Stomach smooth muscle (tissue), 2 donors: ENCODE measurements at regions not wholly inside any gene's neighbourhood (a gene's known extent, or its start where the extent isn't known, plus 50 kb on each side); places are given as distances from the start of the nearest gene placed in this dataset.

Experiments used
- H3K27ac ChIP-seq: one replicate; pipeline ENCODE4 v1.7.0; 2013; ENCODE audit warnings: mild to moderate bottlenecking, low read length, inconsistent platforms
- H3K27me3 ChIP-seq, 2 donors: one replicate each; pipeline ENCODE4 v1.7.0; 2013; ENCODE audit warnings: low read length in 2 of 2; ENCODE audit not compliant: insufficient read depth in 2 of 2, control insufficient read depth in 1 of 2
- H3K36me3 ChIP-seq, 2 donors: one replicate each; pipeline ENCODE4 v1.7.0; 2013; ENCODE audit warnings: low read length in 2 of 2; ENCODE audit not compliant: control insufficient read depth in 2 of 2, insufficient read depth in 2 of 2
- H3K4me1 ChIP-seq: one replicate; pipeline ENCODE4 v1.7.0; 2013; ENCODE audit warnings: low read length; ENCODE audit not compliant: control insufficient read depth, insufficient read depth
- H3K4me3 ChIP-seq, 2 donors: one replicate each; pipeline ENCODE4 v1.7.0; 2013; ENCODE audit warnings: low read length in 2 of 2
- H3K9ac ChIP-seq, 2 donors: one replicate each; pipeline ENCODE4 v1.7.0; 2013; ENCODE audit warnings: low read length in 2 of 2, mild to moderate bottlenecking in 1 of 2
- H3K9me3 ChIP-seq, 2 donors: one replicate each; pipeline ENCODE4 v1.7.0; 2013; ENCODE audit warnings: low read length in 2 of 2; ENCODE audit not compliant: control insufficient read depth in 2 of 2
- donor health status: healthy.
- donor health status: Pancreatic carcinoma.

DNA sequence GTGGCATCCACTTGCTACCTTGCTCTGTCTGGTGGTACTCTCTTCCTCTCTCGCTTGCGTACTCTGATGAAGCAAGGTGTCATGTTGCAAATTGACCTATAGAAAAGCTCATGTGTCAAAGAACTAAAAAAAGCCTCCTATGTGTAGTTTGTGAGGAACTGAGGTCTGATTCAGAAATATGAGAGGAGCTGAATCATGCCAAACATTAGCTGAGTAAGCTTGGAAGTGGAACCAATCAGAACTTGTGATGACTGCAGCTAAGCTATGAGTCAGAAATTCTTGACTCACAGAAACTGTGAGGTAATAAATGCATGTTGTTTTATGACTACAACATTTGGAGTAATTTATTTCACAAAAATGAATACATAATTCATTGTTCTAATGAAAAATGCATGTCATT lies 2138.8 kb downstream of the PCDH7 start:
- H3K27me3 ChIP-seq = no peaks in the 10 kb centered on the region
- no peak overlapping the region for H3K9ac ChIP-seq

DNA sequence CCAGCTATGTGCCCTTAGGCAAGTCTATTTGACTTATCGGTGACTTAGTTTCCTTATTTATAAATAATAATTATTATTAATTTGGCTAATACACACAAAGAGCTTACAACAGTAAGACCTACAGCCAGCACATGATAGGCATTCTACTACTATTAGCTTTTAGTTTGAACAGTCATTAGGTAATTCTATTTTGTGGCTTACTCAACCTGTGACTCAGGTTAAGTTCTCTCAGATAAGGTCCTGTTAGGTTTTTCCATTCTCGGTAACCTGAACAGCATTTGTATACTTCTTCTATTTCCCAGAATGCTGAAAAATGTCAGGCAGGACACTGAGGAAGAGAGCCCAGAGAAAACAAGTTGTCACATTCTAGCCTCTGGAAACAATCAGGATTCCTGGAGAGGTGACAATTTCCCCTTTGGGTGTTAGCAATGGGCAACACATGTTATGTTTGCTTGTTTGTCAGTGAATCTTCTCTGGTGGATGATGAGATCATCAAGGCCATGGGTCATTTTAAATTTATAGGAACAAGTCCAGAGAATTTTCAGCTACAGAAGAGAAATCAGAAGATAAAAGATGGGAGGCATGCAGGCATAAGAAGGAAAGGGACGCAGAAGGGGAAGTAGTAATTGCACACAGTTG lies 2144.7 kb downstream of the PCDH7 start:
- Histone ChIP-seq H3K27ac (no peak overlapping the region), H3K27me3 (no peaks in the 10 kb centered on the region), H3K4me1 (no peaks in the 10 kb centered on the region), H3K9me3 (no peaks in the 10 kb centered on the region), H3K9ac (no peak overlapping the region), H3K36me3 (no peaks in the 10 kb centered on the region), H3K4me3 (no peak overlapping the region)

More for the DNA sequence above, 2138.8 kb downstream of the PCDH7 start:
- H3K4me1 ChIP-seq = no peaks in the 10 kb centered on the region
- no peaks in the 10 kb centered on the region for H3K36me3 ChIP-seq
- no peak overlapping the region for H3K27ac ChIP-seq
- H3K9me3 ChIP-seq = no peaks in the 10 kb centered on the region
- H3K4me3 ChIP-seq = no peak overlapping the region

DNA sequence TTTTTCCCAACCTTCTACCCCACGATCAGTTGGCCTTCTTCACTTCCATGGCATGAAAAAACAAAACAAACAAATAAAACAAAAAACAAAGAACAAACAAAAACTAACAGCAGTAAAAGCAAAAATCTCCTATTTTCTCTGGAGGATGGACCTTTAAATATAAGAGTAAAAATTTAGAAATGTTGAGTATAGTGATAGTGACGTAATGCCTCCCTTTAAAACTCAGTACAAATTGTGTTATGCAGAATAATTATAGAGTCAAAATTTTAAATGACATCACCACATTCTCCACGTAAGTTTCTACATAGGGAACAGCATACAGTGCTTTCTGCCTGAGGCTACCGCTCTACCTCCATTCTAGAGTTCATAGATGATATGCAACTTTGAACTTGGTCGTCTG lies 2156.4 kb downstream of the PCDH7 start:
- Histone ChIP-seq H3K4me3 (no peak overlapping the region), H3K9ac (no peak overlapping the region), H3K9me3 (no peaks in the 10 kb centered on the region), H3K36me3 (no peaks in the 10 kb centered on the region), H3K4me1 (no peaks in the 10 kb centered on the region), H3K27me3 (no peaks in the 10 kb centered on the region), H3K27ac (no peak overlapping the region)

DNA sequence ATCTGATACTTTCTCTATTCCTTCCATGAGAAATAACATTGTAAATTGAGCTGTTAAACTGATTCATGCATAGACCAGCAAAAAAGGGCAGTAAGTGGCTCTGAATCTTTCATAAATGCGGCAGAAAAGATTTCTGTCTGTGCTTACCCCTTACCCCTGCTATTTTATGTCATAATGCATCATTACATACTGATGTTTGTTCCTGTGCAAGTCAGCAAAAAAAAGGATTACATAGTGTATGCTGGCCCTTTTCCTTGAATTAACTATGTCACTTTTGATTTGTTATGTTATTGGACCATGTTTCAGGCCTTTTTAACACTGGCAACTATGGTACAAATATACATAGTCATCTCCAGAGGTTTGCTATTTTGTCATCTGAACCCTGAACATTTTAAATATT lies 2159.7 kb downstream of the PCDH7 start:
- no peak overlapping the region for H3K27ac ChIP-seq

DNA sequence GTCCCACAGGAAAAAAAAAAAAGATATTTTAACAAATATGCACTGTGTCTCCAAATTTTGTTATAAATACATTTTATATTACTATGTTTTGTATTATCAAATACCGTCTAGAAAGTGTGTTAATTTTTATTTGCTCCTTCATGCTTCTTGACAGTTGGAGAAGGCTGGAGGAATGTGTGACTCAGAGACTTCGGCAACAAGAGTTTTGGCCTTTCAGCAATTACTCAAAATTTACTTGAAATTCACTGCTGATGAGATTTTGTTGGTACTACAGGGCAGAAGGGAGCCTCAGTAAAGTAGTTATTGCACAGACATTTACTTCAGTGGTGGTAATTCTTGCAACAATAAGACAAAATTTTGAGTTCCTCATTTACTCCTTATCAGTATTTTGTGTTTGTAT lies 2164.0 kb downstream of the PCDH7 start:
- no peak overlapping the region for H3K9ac ChIP-seq
- H3K4me1 ChIP-seq = no peaks in the 10 kb centered on the region
- H3K9me3 ChIP-seq = no peaks in the 10 kb centered on the region
- no peaks in the 10 kb centered on the region for H3K36me3 ChIP-seq
- H3K4me3 ChIP-seq = no peak overlapping the region
- no peaks in the 10 kb centered on the region for H3K27me3 ChIP-seq
- no peak overlapping the region for H3K27ac ChIP-seq

More for the DNA sequence above, 2159.7 kb downstream of the PCDH7 start:
- H3K36me3 ChIP-seq = no peaks in the 10 kb centered on the region
- H3K27me3 ChIP-seq = no peaks in the 10 kb centered on the region
- no peak overlapping the region for H3K9ac ChIP-seq
- no peaks in the 10 kb centered on the region for H3K9me3 ChIP-seq
- no peak overlapping the region for H3K4me3 ChIP-seq
- H3K4me1 ChIP-seq = no peaks in the 10 kb centered on the region

DNA sequence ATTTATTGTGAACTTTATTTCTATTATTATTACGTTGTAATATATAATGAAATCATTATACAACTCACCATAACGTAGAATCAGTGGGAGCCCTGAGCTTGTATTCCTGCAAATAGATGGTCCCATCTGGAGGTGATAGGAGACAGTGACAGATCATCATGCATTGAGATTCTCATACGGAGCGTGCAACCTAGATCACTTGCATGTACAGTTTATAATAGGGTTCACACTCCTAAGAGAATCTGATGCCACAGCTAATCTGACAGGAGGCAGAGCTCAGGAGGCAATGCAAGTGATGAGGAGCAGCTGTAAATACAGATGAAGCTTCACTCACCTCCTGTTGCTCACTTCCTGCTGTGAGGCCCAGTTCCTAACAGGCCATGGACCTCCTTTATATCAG lies 2170.2 kb downstream of the PCDH7 start:
- Histone ChIP-seq H3K27ac (no peak overlapping the region), H3K9ac (no peak overlapping the region), H3K36me3 (no peaks in the 10 kb centered on the region), H3K4me3 (no peak overlapping the region), H3K27me3 (no peaks in the 10 kb centered on the region), H3K9me3 (no peaks in the 10 kb centered on the region), H3K4me1 (no peaks in the 10 kb centered on the region)

DNA sequence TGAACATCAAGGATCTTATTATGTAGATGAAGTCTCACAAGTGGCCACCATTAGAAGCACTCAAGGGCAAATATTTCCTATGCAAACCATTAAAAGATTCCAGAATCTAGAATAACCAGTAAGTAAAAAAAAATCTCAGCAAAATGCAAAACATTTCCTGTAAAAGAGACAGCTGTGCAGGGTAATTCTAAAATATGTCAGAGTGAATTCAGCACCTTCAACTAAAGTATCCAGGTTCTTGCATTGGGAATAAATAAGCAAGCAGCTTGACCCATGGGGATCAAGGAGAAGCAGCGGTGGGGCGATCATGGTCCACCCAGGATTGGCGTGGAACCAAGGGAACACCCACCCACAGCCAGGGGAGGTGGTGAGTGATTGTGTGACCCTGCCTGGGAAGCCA lies 2188.9 kb downstream of the PCDH7 start:
- Histone ChIP-seq H3K27me3 (no peaks in the 10 kb centered on the region), H3K4me1 (no peaks in the 10 kb centered on the region), H3K27ac (no peak overlapping the region), H3K4me3 (no peak overlapping the region), H3K9me3 (peaks cover 0 to 5% of the 10 kb centered on the region in 2 donors), H3K36me3 (no peaks in the 10 kb centered on the region), H3K9ac (no peak overlapping the region)

DNA sequence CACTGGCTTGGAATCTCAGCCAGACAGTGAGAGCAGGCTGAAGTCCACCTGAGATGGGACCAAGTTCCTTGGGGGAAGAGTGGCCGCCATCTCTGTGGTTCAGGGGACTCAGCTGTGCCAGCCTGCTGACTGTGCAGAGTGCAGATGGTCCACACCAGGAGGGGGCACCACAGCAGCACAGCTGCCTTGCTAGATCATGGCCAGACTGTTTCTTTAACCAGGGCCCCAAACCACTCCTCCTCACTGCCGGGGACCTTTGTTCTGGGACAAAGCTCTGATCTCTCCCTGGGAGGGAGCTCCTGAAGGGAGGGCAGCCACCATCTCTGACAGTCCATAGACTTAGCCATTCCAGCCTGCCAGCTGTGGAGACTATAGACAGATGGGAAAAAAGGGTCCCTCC lies 2189.6 kb downstream of the PCDH7 start:
- H3K9me3 ChIP-seq = peaks cover 0 to 5% of the 10 kb centered on the region in 2 donors
- H3K9ac ChIP-seq = no peak overlapping the region
- no peaks in the 10 kb centered on the region for H3K27me3 ChIP-seq
- no peaks in the 10 kb centered on the region for H3K4me1 ChIP-seq
- H3K4me3 ChIP-seq = no peak overlapping the region
- H3K36me3 ChIP-seq = no peaks in the 10 kb centered on the region
- no peak overlapping the region for H3K27ac ChIP-seq

DNA sequence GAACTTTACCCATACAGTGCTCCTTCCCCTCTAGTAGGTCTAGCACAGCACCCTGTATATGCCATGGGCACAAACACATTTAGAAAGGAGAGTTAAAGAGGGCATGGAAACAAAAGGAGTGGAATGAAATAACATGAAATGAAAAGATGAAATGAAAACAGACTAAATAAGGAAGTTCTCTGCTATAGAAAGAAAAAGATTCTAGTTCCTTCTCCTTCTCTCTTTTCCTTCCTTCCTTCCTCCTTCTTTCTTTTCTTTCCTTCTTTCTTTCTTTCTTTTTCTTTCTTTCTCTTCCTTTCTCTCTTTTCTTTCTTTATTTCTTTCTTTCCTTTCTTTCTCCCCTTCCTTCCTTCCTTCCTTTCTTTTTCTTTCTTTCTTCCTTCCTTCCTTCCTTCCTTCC lies 2197.4 kb downstream of the PCDH7 start:
- H3K4me1 ChIP-seq = no peaks in the 10 kb centered on the region
- H3K27ac ChIP-seq = no peak overlapping the region
- no peaks in the 10 kb centered on the region for H3K36me3 ChIP-seq
- no peaks in the 10 kb centered on the region for H3K9me3 ChIP-seq
- H3K27me3 ChIP-seq = no peaks in the 10 kb centered on the region
- H3K4me3 ChIP-seq = no peak overlapping the region
- no peak overlapping the region for H3K9ac ChIP-seq

DNA sequence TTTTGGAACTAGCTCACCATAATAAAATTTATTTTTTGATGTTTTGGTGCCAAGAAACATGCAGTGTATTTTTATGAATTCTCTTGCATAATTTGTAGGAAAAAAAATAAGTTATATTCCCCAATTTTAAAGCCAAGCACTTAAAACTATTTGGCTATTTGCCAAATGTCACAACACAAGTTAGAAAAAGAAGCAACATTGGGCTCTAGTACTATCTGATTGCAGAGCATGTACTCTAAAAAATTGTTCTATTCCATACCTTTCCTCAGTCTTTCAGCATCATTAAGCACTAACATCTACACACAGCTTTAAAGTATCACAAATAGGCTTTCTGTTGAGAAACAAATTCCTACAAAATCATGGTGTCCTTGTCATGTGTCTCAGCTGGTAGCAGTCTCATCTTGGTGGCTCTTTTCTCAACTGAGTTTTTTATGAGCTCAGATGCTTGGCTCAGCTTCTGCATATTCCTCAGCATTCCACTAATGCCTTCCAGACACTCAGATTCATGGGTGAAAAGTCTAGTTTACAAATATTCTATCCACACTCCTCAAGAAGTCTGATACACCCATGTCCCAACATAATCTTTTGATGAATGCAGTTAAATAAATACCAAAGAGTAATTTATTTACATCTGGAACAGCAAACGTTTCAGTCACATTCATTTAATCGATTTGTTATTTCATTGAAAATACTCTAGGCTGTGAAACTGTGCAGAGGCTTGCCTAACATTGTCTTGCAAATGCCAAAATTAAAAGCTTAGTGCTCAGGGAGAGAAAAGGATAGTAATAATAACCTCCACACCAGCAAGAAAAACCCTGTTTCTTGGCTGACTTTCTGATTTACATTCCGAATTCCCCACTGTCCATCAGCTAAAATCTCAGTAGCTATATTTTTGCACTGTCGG lies 2209.9 kb downstream of the PCDH7 start:
- H3K4me3 ChIP-seq = no peak overlapping the region
- H3K4me1 ChIP-seq = no peaks in the 10 kb centered on the region
- no peaks in the 10 kb centered on the region for H3K36me3 ChIP-seq
- H3K9ac ChIP-seq = no peak overlapping the region
- no peak overlapping the region for H3K27ac ChIP-seq
- H3K9me3 ChIP-seq = peaks cover 0 to 3% of the 10 kb centered on the region in 2 donors
- H3K27me3 ChIP-seq = no peaks in the 10 kb centered on the region

DNA sequence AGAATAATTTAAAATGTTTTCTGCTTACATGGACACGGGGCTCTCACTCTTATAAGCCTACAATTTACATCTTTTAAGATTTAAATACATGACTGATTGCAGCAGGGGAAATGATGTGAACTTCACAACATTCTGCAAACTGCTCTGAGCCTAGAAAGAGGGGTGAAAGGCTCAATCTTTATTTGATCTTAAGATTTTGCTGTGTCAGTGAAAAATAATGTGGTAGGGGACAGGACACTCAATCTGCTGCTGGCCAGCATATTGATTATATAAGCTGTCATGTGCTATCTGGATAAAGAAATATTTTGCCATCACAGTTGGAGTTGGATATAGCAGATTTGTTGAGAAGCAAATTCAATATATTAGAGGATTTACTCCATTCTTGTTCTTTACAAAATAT lies 2210.5 kb downstream of the PCDH7 start:
- peaks cover 0 to 3% of the 10 kb centered on the region in 2 donors for H3K9me3 ChIP-seq

More for the DNA sequence above, 2210.5 kb downstream of the PCDH7 start:
- no peaks in the 10 kb centered on the region for H3K4me1 ChIP-seq
- no peak overlapping the region for H3K9ac ChIP-seq
- no peaks in the 10 kb centered on the region for H3K27me3 ChIP-seq
- no peak overlapping the region for H3K4me3 ChIP-seq
- H3K27ac ChIP-seq = no peak overlapping the region
- H3K36me3 ChIP-seq = no peaks in the 10 kb centered on the region
